Activated CD4-positive, alpha-beta T cell treated with anti-CD3 and anti-CD28 coated beads, Interleukin-2, Interleukin-4, amounts not matched to agents 100 ng/mL and 50 ng/mL, durations not matched to agents 16 hours and 8 hours (primary cell): ENCODE measurements at regions not wholly inside any gene's neighbourhood (a gene's known extent, or its start where the extent isn't known, plus 50 kb on each side); places are given as distances from the start of the nearest gene placed in this dataset.
"Not testable (repeated sequence)": the region's sequence is repeated elsewhere in the genome, so short reads cannot be mapped to it uniquely, and the experiment has no call there.

Experiments used
- DNase-seq: peaks from one replicate; pipeline ENCODE4 v3.0.0-alpha.2; 2020; ENCODE audit warnings: low spot score

- DNase-seq, result no peak
These were observed 88.4 kb upstream of the MPP7 start for GRCh38 chr10:28391283-28391682.

- peak; percentile 64 for DNase-seq
These were observed 91.2 kb upstream of the MPP7 start for GRCh38 chr10:28393956-28394568.

GRCh38 chr10:28396331-28396730 is 93.5 kb upstream of the MPP7 start:
- no peak for DNase-seq

- no peak for DNase-seq
These were observed 94.4 kb upstream of the MPP7 start for GRCh38 chr10:28397229-28397628.

GRCh38 chr10:28400176-28400575 is 97.3 kb upstream of the MPP7 start:
- no peak for DNase-seq

- DNase-seq, result no peak
These were observed 97.8 kb upstream of the MPP7 start for GRCh38 chr10:28400681-28401080.

GRCh38 chr10:28402611-28403073 is 99.8 kb upstream of the MPP7 start:
- DNase-seq, result not testable (repeated sequence)

GRCh38 chr10:28403090-28403489 is 100.2 kb upstream of the MPP7 start:
- no peak for DNase-seq

- no peak for DNase-seq
These were observed 105.4 kb upstream of the MPP7 start for GRCh38 chr10:28408237-28408777.

- no peak for DNase-seq
These were observed 107.7 kb upstream of the MPP7 start for GRCh38 chr10:28410420-28411135.

- no peak for DNase-seq
These were observed 108.2 kb upstream of the MPP7 start for GRCh38 chr10:28411136-28411460.

GRCh38 chr10:28411648-28412047 is 108.8 kb upstream of the MPP7 start:
- peak; percentile 75 for DNase-seq

- no peak for DNase-seq
These were observed 114.8 kb upstream of the WAC start for GRCh38 chr10:28418069-28418468.

- no peak for DNase-seq
These were observed 107.5 kb upstream of the WAC start for GRCh38 chr10:28425422-28425821.

GRCh38 chr10:28426392-28427159 is 106.3 kb upstream of the WAC start:
- DNase-seq, result no peak

- no peak for DNase-seq
These were observed 105.5 kb upstream of the WAC start for GRCh38 chr10:28427376-28427775.

- DNase-seq, result no peak
These were observed 103.9 kb upstream of the WAC start for GRCh38 chr10:28429045-28429444.

- DNase-seq, result no peak
These were observed 103.2 kb upstream of the WAC start for GRCh38 chr10:28429573-28430216.

GRCh38 chr10:28431139-28431538 is 101.8 kb upstream of the WAC start:
- DNase-seq, result no peak

GRCh38 chr10:28432210-28432676 is 100.7 kb upstream of the WAC start:
- DNase-seq, result peak; percentile 27

GRCh38 chr10:28434063-28434462 is 98.9 kb upstream of the WAC start:
- no peak for DNase-seq

GRCh38 chr10:28442403-28442802 is 90.5 kb upstream of the WAC start:
- DNase-seq, result no peak
